IPS-15b (cell line): ENCODE measurements at regions not wholly inside any gene's neighbourhood (a gene's known extent, or its start where the extent isn't known, plus 50 kb on each side); places are given as distances from the start of the nearest gene placed in this dataset.

Source experiments
- H3K27me3 ChIP-seq: one replicate; pipeline ENCODE4 v1.6.1; 2013; ENCODE audit warnings: low read length; ENCODE audit not compliant: control insufficient read depth, insufficient read depth
- H3K36me3 ChIP-seq: one replicate; pipeline ENCODE4 v1.6.1; 2013; ENCODE audit warnings: low read length; ENCODE audit not compliant: control insufficient read depth, insufficient read depth
- H3K4me1 ChIP-seq: one replicate; pipeline ENCODE4 v1.6.1; 2013; ENCODE audit warnings: mild to moderate bottlenecking, low read length; ENCODE audit not compliant: control insufficient read depth, insufficient read depth
- H3K4me3 ChIP-seq: one replicate; pipeline ENCODE4 v1.5.1; 2013; ENCODE audit warnings: low read depth, low read length
- H3K9ac ChIP-seq: one replicate; pipeline ENCODE4 v1.6.1; 2013; ENCODE audit warnings: low read depth, mild to moderate bottlenecking, low read length
- H3K9me3 ChIP-seq: one replicate; pipeline ENCODE4 v1.6.1; 2013; ENCODE audit warnings: mild to moderate bottlenecking, low read length; ENCODE audit not compliant: control insufficient read depth, insufficient read depth

DNA sequence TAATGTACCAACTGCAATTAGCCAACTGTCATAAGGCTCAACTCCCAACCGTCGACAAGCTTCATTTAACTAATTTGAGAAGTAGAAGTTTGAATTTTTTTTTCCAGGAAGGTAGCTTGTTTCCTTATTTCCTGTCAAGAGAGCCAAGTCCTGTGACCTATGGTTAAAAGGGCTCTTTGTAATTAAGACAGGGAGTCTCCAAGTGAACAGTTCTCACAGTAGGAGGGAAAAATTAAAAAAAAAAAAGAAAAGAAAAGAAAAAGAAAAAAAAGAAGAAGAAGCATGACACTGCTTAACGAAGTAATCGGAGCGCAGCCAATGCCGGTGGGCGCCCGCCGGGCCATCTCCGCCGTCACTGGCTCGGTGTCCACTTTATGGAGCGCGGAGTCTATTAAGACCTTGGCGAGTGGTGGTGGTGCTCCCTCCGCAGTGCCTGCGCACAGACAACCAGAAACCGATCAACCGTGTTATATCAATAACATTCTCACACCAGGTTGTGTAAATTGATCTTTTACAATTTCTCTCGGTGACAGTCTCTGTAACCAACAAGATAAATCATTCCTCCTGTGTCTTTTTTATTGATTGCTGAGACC lies 197.2 kb upstream of the POU3F3 start:
- Histone ChIP-seq H3K4me3 (no peak overlapping the region), H3K36me3 (no peaks in the 10 kb centered on the region), H3K27me3 (peaks cover 13% of the 10 kb centered on the region), H3K9ac (no peak overlapping the region), H3K4me1 (peaks cover 20% of the 10 kb centered on the region), H3K9me3 (no peaks in the 10 kb centered on the region)

DNA sequence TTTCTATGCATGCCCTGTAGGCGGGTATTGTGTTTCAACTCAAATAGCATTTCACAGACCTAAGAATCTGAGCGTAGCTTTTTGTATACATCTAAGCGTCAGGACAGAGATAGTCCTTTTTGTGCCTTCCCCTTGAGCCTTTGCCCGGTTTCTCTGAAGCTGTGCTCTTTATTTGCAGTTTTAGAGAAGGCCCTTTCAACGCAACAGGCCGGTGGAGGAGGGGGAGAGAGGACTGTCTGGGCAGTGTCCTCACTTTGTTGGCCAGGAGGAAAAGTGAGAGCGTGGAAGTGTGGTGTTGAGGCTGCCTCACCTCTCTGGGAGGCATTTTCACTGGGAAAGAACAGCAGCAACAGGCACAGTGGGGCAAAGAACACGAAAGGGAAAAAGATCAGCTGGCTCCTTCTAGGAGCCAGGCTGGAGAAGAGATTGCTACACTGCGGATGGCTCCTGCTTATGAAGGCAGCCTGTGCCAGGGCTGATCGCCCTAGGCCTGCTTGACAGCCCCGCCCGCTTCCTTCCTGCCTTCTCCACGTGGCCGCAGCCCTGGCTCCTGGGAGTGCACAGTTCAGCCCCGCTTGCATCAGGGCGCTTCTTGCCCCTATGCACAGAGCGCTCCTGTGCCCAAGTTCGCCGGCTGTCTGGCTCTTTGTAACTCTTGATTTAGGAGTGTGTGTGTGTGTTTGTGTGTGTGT lies 195.6 kb upstream of the POU3F3 start:
- Histone ChIP-seq H3K4me3 (peak overlapping the region; percentile 47), H3K4me1 (peaks cover 20% of the 10 kb centered on the region), H3K36me3 (no peaks in the 10 kb centered on the region), H3K9ac (no peak overlapping the region), H3K27me3 (peaks cover 13% of the 10 kb centered on the region), H3K9me3 (no peaks in the 10 kb centered on the region)

GRCh38 chr2:104658904-104659591 lies 194.9 kb upstream of the POU3F3 start:
- Histone ChIP-seq H3K9me3 (no peaks in the 10 kb centered on the region), H3K27me3 (peaks cover 13% of the 10 kb centered on the region), H3K4me3 (peak overlapping the region; percentile 47), H3K4me1 (peaks cover 20% of the 10 kb centered on the region), H3K36me3 (no peaks in the 10 kb centered on the region), H3K9ac (peak overlapping the region; percentile 57)

GRCh38 chr2:104660991-104661390 lies 192.9 kb upstream of the POU3F3 start:
- no peaks in the 10 kb centered on the region for H3K36me3 ChIP-seq
- H3K9ac ChIP-seq: no peak overlapping the region
- H3K27me3 ChIP-seq: peaks cover 13% of the 10 kb centered on the region
- H3K9me3 ChIP-seq: no peaks in the 10 kb centered on the region
- H3K4me1 ChIP-seq: peaks cover 15% of the 10 kb centered on the region
- H3K4me3 ChIP-seq: no peak overlapping the region

DNA sequence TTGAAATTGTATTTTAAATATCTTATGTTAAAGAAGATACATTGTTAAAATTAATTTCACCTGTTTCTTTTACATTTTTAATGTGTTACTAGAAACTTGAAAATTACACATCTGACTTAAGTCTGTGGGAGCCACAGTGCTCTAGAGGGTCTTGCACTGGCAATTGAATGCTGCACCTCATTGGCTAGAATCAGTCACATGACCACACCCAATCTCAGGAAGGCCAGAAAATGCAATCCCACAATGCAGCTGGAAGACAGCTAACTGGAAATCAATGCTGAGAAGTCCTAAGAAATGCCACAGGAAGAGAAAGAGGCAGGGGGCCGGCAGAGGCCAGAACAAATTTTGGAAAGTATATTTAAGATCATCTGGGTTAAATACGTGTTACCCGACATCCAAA lies 189.2 kb upstream of the POU3F3 start:
- Histone ChIP-seq H3K27me3 (peaks cover 7% of the 10 kb centered on the region), H3K36me3 (no peaks in the 10 kb centered on the region), H3K9me3 (no peaks in the 10 kb centered on the region), H3K4me3 (no peak overlapping the region), H3K9ac (no peak overlapping the region), H3K4me1 (no peaks in the 10 kb centered on the region)

DNA sequence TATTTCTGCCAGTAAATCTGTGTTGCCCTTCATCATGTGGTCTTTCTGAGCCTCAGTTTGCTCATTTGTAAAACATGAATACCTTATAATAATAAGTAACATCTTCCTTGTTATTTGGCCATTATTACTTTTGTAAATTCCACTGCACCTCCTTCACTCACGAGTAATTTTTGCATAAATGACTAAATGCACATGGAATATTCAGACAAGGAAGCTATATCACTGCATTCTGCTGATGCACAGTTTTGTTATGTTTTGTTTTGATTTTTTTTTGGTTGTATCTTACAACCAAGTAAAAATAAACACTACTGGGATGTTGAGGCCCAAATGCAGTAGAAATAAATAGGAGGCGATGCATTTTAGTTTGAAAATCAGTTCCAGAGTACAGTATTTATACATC lies 185.3 kb upstream of the POU3F3 start:
- Histone ChIP-seq H3K36me3 (no peaks in the 10 kb centered on the region), H3K9me3 (no peaks in the 10 kb centered on the region), H3K4me3 (no peak overlapping the region)

DNA sequence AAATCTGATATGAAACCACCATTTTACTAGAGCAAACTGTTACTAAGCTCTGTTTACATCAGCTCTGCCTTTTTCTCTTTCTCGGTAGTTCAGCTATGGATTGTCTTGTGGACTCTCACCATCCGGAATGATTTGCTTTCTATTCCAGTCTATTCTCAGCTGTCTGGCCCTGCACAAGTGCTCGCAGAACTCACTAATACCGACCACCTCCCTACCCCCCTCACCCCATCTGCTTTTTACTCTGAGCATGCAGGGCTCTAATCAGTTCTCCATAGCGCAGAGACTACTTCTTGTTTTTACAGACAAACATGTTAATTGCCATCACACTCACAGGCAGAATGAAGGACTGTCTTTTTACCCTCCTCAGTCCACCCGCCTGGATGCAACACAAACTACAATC lies 180.7 kb upstream of the POU3F3 start:
- Histone ChIP-seq H3K27me3 (no peaks in the 10 kb centered on the region), H3K4me1 (no peaks in the 10 kb centered on the region), H3K9me3 (no peaks in the 10 kb centered on the region), H3K4me3 (no peak overlapping the region), H3K36me3 (no peaks in the 10 kb centered on the region), H3K9ac (no peak overlapping the region)

More for the DNA sequence above, 185.3 kb upstream of the POU3F3 start:
- H3K9ac ChIP-seq: no peak overlapping the region
- H3K27me3 ChIP-seq: no peaks in the 10 kb centered on the region
- H3K4me1 ChIP-seq: no peaks in the 10 kb centered on the region

DNA sequence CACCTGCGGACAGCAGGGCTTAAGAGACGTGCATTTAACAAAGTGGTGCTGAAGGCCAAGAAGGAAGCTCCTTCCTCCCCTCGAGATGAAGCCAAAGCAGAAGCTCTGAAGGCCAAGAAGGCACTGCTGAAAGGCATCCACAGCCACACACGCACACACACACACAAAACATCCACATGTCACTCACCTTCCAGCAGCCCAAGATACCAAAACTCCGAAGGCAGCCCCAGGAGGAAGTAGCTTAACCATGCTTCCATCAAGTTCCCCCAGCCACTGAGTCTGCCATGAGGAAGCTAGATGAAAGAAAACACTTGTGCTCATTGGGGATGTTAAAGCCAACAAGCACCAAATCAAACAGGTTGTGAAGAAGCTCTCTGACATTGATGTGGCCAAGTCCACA lies 175.7 kb upstream of the POU3F3 start:
- Histone ChIP-seq H3K4me3 (no peak overlapping the region), H3K4me1 (no peaks in the 10 kb centered on the region), H3K9ac (no peak overlapping the region), H3K27me3 (no peaks in the 10 kb centered on the region), H3K9me3 (no peaks in the 10 kb centered on the region), H3K36me3 (no peaks in the 10 kb centered on the region)

DNA sequence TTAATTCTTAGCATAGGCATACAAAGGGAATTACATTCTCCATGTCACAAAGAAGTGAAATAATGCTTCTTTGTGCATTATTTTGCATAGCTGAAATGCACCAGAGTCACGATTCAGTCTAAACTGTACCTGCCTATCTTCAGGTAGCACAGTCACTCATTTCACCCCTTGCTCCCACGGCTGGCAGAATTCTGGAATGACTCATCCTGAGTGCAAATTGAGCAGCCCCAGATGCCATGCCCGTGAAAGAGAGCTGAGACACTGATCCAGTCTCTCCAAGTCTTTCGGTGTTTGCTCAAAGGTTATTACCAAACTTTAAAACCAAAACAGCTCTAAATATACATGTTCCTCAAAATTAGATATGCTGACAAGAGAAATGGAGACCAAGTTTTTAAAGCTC lies 168.3 kb upstream of the POU3F3 start:
- H3K9me3 ChIP-seq: no peaks in the 10 kb centered on the region
- H3K4me1 ChIP-seq: no peaks in the 10 kb centered on the region
- H3K9ac ChIP-seq: no peak overlapping the region
- H3K36me3 ChIP-seq: no peaks in the 10 kb centered on the region
- no peaks in the 10 kb centered on the region for H3K27me3 ChIP-seq
- no peak overlapping the region for H3K4me3 ChIP-seq

GRCh38 chr2:104687147-104687546 lies 166.8 kb upstream of the POU3F3 start:
- no peak overlapping the region for H3K9ac ChIP-seq
- H3K27me3 ChIP-seq: no peaks in the 10 kb centered on the region
- no peak overlapping the region for H3K4me3 ChIP-seq
- H3K36me3 ChIP-seq: no peaks in the 10 kb centered on the region
- H3K9me3 ChIP-seq: no peaks in the 10 kb centered on the region
- no peaks in the 10 kb centered on the region for H3K4me1 ChIP-seq

- no peaks in the 10 kb centered on the region for H3K4me1 ChIP-seq
- no peak overlapping the region for H3K4me3 ChIP-seq
- H3K27me3 ChIP-seq: no peaks in the 10 kb centered on the region
- H3K9ac ChIP-seq: no peak overlapping the region
- no peaks in the 10 kb centered on the region for H3K36me3 ChIP-seq
- H3K9me3 ChIP-seq: no peaks in the 10 kb centered on the region
Observed at GRCh38 chr2:104690255-104690984, 163.5 kb upstream of the POU3F3 start.
